Stomach (tissue), 4 donors: ENCODE measurements at regions not wholly inside any gene's neighbourhood (a gene's known extent, or its start where the extent isn't known, plus 50 kb on each side); places are given as distances from the start of the nearest gene placed in this dataset.

Experiments
- EP300 ChIP-seq: sonication (generic); formaldehyde crosslinking; IDR thresholded peaks from one replicate; pipeline ENCODE4 v1.6.1; 2017; ENCODE audit warnings: antibody characterized with exemption
- POLR2A ChIP-seq, 4 donors: fragments of 450-650 bp; IDR thresholded peaks; one replicate each; pipeline ENCODE4 v1.6.1; 2016; ENCODE audit warnings: antibody characterized with exemption in 4 of 4, control low read depth in 2 of 4, mild to moderate bottlenecking in 1 of 4, moderate library complexity in 1 of 4
- TF ChIP-seq, protein P1 (sequence below), 7 experiments: fragments of 450-650 bp in 4 of 7; fragments of 200-600 bp in 3 of 7; sonication (generic) in 3 of 7; IDR thresholded peaks; one replicate each; pipeline ENCODE4 v1.5.1; 2016 to 2019; ENCODE audit warnings: antibody characterized with exemption in 7 of 7, control low read depth in 2 of 7, mild to moderate bottlenecking in 1 of 7

DNA sequence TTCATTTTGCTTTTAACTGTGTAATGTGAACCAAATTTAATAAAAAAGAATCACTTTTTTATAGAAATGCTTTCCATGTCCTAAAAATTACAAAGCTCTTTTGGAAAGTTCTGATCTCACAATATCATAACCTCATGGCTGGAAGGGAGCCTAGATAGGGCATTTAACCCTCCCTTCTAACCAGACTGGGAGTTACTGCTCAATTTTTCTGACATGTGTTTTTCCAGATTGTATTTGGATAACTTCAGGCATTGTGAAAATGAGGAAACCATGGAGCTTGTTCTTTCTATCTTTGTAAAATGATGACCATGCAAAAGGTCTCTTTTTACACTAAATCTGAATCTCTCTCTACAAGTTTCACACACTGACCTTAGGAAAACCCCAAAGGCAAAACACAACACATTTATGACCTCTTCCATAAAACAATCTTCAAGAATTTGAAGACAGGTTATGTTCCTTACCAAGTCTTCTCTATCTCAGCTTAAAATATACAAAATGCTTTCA lies 508.8 kb downstream of the DIPK2A start:
- no peak for TF ChIP-seq POLR2A (IDR thresholded peaks at IDR 0.05)
- TF ChIP-seq, protein P1, sequence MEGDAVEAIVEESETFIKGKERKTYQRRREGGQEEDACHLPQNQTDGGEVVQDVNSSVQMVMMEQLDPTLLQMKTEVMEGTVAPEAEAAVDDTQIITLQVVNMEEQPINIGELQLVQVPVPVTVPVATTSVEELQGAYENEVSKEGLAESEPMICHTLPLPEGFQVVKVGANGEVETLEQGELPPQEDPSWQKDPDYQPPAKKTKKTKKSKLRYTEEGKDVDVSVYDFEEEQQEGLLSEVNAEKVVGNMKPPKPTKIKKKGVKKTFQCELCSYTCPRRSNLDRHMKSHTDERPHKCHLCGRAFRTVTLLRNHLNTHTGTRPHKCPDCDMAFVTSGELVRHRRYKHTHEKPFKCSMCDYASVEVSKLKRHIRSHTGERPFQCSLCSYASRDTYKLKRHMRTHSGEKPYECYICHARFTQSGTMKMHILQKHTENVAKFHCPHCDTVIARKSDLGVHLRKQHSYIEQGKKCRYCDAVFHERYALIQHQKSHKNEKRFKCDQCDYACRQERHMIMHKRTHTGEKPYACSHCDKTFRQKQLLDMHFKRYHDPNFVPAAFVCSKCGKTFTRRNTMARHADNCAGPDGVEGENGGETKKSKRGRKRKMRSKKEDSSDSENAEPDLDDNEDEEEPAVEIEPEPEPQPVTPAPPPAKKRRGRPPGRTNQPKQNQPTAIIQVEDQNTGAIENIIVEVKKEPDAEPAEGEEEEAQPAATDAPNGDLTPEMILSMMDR (IDR thresholded peaks at IDR 0.05), result no peak
- no peak for TF ChIP-seq EP300
